ENCODE measurements at regions not wholly inside any gene's neighbourhood (a gene's known extent, or its start where the extent isn't known, plus 50 kb on each side); places are given as distances from the start of the nearest gene placed in this dataset.

GRCh38 chr6:142534076-142534475, 232.3 kb downstream of the ADGRG6 start:
- TF ChIP-seq, protein P1, sequence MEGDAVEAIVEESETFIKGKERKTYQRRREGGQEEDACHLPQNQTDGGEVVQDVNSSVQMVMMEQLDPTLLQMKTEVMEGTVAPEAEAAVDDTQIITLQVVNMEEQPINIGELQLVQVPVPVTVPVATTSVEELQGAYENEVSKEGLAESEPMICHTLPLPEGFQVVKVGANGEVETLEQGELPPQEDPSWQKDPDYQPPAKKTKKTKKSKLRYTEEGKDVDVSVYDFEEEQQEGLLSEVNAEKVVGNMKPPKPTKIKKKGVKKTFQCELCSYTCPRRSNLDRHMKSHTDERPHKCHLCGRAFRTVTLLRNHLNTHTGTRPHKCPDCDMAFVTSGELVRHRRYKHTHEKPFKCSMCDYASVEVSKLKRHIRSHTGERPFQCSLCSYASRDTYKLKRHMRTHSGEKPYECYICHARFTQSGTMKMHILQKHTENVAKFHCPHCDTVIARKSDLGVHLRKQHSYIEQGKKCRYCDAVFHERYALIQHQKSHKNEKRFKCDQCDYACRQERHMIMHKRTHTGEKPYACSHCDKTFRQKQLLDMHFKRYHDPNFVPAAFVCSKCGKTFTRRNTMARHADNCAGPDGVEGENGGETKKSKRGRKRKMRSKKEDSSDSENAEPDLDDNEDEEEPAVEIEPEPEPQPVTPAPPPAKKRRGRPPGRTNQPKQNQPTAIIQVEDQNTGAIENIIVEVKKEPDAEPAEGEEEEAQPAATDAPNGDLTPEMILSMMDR (optimal IDR thresholded peaks at IDR 0.05 in 1 of 3, IDR thresholded peaks at IDR 0.05 in 1 of 3, conservative IDR thresholded peaks at IDR 0.05 in 1 of 3; ENCODE audit: extremely low read depth in 1 of 3, insufficient read depth in 2 of 3, low read length in 3 of 3) = no peak
- no peak for TF ChIP-seq EZH2 (IDR thresholded peaks at IDR 0.05; ENCODE audit: low read length)
